OCI-LY3 (cell line): ENCODE measurements at regions not wholly inside any gene's neighbourhood (a gene's known extent, or its start where the extent isn't known, plus 50 kb on each side); places are given as distances from the start of the nearest gene placed in this dataset.
"Not testable (repeated sequence)": the region's sequence is repeated elsewhere in the genome, so short reads cannot be mapped to it uniquely, and the experiment has no call there.

Source experiments
- H2AFZ ChIP-seq: fragments of 200-600, 300-600 bp; shearing (Covaris generic); 2 replicates; pipeline ENCODE4 v1.6.0; 2014; ENCODE audit warnings: antibody characterized with exemption, low read depth, low read length
- H3K27ac ChIP-seq: fragments of 200-600, 300-600 bp; sonication (generic); 2 replicates; pipeline ENCODE4 v1.5.1; 2014; ENCODE audit warnings: mild to moderate bottlenecking, low read length, moderate library complexity, mixed read lengths
- H3K27me3 ChIP-seq: fragments of 200-600, 300-600 bp; sonication (generic); 2 replicates; pipeline ENCODE4 v1.6.1; 2014; ENCODE audit warnings: low read depth, low read length, mixed read lengths
- H3K36me3 ChIP-seq: fragments of 200-600, 300-600 bp; sonication (generic); replicated peaks from 2 replicates; pipeline ENCODE3; 2014; ENCODE audit warnings: low read depth, low read length, mixed read lengths
- H3K4me1 ChIP-seq: fragments of 300-600, 200-600 bp; sonication (generic); 2 replicates; pipeline ENCODE4 v1.6.1; 2014; ENCODE audit warnings: low read length, mixed read lengths
- H3K4me2 ChIP-seq: fragments of 200-600, 300-600 bp; sonication (generic); 2 replicates; pipeline ENCODE4 v1.6.1; 2014; ENCODE audit warnings: low read length, mixed read lengths
- H3K4me3 ChIP-seq: fragments of 300-600, 200-600 bp; sonication (generic); 2 replicates; pipeline ENCODE4 v1.5.1; 2014; ENCODE audit warnings: antibody characterized with exemption, mild to moderate bottlenecking, low read length, moderate library complexity
- H3K79me2 ChIP-seq: fragments of 300-600, 200-600 bp; shearing (Covaris generic); 2 replicates; pipeline ENCODE4 v1.6.1; 2014; ENCODE audit warnings: mild to moderate bottlenecking, low read length, mixed read lengths
- H3K9ac ChIP-seq: fragments of 300-600, 200-600 bp; shearing (Covaris generic); 2 replicates; pipeline ENCODE4 v1.6.0; 2014; ENCODE audit warnings: mild to moderate bottlenecking, low read length, moderate library complexity
- H3K9me3 ChIP-seq: fragments of 200-600, 300-600 bp; shearing (Covaris generic); 2 replicates; pipeline ENCODE4 v1.6.1; 2014; ENCODE audit warnings: low read length, mixed read lengths; ENCODE audit not compliant: insufficient read depth
- H4K20me1 ChIP-seq: fragments of 200-600, 300-600 bp; sonication (generic); 2 replicates; pipeline ENCODE4 v1.6.1; 2016; ENCODE audit warnings: low read length, mixed read lengths; ENCODE audit not compliant: insufficient read depth
- EZH2phosphoT487 ChIP-seq: fragments of 200-600 bp; shearing (Covaris generic); IDR thresholded peaks from 2 replicates; pipeline ENCODE4 v1.6.1; 2018; ENCODE audit warnings: antibody characterized with exemption, mixed run types, low read depth
- TF ChIP-seq, protein P1 (sequence below): fragments of 200-600, 300-600 bp; sonication (generic); IDR thresholded peaks from 2 replicates; pipeline ENCODE4 v1.5.1; 2014; ENCODE audit warnings: antibody characterized with exemption, low read length, low read depth

GRCh38 chr9:25808554-25808953, 130.3 kb upstream of the TUSC1 start:
- Histone ChIP-seq H3K4me2 (no peak overlapping the region), H3K27me3 (no peaks in the 10 kb centered on the region), H4K20me1 (no peaks in the 10 kb centered on the region), H3K9me3 (no peaks in the 10 kb centered on the region), H3K9ac (no peak overlapping the region), H3K4me1 (peaks cover under 1% of the 10 kb centered on the region; the same call in 1 of the 2 replicates), H3K27ac (no peak overlapping the region), H2AFZ (no peak overlapping the region), H3K79me2 (no peaks in the 10 kb centered on the region), H3K36me3 (no peaks in the 10 kb centered on the region), H3K4me3 (no peak overlapping the region)
- TF ChIP-seq, protein P1, sequence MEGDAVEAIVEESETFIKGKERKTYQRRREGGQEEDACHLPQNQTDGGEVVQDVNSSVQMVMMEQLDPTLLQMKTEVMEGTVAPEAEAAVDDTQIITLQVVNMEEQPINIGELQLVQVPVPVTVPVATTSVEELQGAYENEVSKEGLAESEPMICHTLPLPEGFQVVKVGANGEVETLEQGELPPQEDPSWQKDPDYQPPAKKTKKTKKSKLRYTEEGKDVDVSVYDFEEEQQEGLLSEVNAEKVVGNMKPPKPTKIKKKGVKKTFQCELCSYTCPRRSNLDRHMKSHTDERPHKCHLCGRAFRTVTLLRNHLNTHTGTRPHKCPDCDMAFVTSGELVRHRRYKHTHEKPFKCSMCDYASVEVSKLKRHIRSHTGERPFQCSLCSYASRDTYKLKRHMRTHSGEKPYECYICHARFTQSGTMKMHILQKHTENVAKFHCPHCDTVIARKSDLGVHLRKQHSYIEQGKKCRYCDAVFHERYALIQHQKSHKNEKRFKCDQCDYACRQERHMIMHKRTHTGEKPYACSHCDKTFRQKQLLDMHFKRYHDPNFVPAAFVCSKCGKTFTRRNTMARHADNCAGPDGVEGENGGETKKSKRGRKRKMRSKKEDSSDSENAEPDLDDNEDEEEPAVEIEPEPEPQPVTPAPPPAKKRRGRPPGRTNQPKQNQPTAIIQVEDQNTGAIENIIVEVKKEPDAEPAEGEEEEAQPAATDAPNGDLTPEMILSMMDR = no peak
- no peak for TF ChIP-seq EZH2phosphoT487

DNA sequence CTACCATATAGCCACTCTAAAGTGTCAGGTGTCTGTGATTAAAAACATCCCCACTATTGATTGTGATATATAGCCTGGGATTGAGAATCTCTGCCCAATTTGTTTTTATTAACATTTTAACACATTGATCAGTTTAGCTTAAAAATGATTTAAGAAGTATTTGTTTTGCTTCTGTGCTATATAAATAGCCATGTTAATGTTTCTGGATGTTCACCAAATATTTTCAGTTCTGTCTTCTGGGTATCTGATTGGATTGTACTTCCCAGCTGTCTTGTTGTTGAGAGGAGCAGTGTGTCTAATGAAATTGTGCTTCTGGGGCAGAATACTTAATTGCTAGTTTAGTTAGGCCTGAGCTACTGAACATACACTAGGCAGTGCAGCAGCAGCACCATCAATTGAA, 126.6 kb upstream of the TUSC1 start:
- Histone ChIP-seq H3K27me3 (no peaks in the 10 kb centered on the region), H3K36me3 (no peaks in the 10 kb centered on the region), H3K4me3 (no peak overlapping the region), H3K9me3 (no peaks in the 10 kb centered on the region), H2AFZ (no peak overlapping the region), H3K79me2 (no peaks in the 10 kb centered on the region), H3K4me1 (no peaks in the 10 kb centered on the region), H4K20me1 (no peaks in the 10 kb centered on the region), H3K4me2 (no peak overlapping the region), H3K9ac (no peak overlapping the region), H3K27ac (no peak overlapping the region)
- no peak for TF ChIP-seq EZH2phosphoT487
- TF ChIP-seq, protein P1 = no peak

DNA sequence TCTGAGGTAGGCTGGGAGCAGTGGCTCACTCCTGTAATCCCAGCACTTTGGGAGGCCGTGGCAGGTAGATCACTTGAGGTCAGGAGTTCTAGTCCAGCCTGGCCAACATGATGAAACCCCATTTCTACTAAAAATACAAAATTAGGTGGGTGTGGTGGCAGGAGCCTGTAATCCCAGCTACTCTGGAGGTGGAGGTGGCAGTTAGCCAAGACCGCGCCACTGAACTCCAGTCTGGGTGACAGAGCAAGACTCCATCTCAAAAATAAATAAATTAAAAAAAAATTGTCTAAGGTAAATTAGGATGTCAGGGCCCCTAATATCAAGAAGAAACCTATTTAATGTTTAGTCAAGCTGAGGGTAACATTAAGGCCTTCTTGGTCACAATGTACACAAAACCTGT, 123.7 kb upstream of the TUSC1 start:
- not testable (repeated sequence) for H3K9ac ChIP-seq, H2AFZ ChIP-seq

DNA sequence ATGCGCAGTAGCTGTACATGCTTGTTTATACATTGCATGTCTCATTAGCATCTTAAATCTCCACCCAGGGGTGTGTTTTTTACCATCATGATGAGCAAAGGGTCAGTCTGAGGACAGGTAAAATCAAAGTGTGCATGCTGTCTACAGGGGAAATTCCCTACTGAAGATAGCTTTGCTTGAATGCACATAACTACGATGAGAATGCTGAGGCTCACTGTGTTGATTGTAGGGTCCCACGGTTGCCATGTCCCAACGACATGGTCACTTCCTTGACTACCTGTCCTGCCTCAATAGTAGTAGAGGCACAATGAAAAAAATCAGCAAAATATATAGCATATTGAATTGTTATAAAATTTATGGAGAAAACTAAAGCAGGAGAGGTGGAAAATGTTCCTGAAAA, 95.6 kb upstream of the TUSC1 start:
- H3K36me3 ChIP-seq = no peaks in the 10 kb centered on the region
- H3K4me1 ChIP-seq = no peaks in the 10 kb centered on the region
- TF ChIP-seq, protein P1 = no peak
- no peak for TF ChIP-seq EZH2phosphoT487
- no peak overlapping the region for H2AFZ ChIP-seq
- H3K27ac ChIP-seq = no peak overlapping the region
- H4K20me1 ChIP-seq = no peaks in the 10 kb centered on the region
- no peak overlapping the region for H3K4me2 ChIP-seq
- no peaks in the 10 kb centered on the region for H3K79me2 ChIP-seq
- no peaks in the 10 kb centered on the region for H3K9me3 ChIP-seq
- no peaks in the 10 kb centered on the region for H3K27me3 ChIP-seq
- no peak overlapping the region for H3K9ac ChIP-seq
- H3K4me3 ChIP-seq = no peak overlapping the region

More for the DNA sequence above, 123.7 kb upstream of the TUSC1 start:
- H3K27ac ChIP-seq, H3K4me2 ChIP-seq, H3K79me2 ChIP-seq, H4K20me1 ChIP-seq, H3K27me3 ChIP-seq, H3K36me3 ChIP-seq, H3K9me3 ChIP-seq, H3K4me1 ChIP-seq, H3K4me3 ChIP-seq: not testable (repeated sequence)

DNA sequence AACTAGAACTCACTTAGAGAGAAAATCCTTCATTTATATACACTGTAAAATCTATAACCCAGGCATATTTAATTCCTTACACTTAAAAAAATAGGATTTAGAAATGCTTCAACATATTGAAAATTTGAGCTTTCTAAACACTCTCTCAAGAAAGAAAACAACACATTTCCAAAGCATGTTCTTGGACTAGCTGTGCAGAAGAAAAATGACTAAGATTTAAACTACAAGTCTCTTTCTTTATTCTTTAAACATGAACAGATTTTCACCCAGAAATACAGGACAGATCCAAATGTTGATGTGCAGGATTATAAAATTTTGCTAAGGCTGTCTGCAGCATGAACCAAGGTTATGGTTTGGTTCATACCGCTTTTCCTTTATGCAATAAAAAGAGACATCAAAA, 77.7 kb upstream of the TUSC1 start:
- no peaks in the 10 kb centered on the region for H3K4me1 ChIP-seq
- H3K4me3 ChIP-seq = no peak overlapping the region
- H3K36me3 ChIP-seq = no peaks in the 10 kb centered on the region
- no peaks in the 10 kb centered on the region for H3K79me2 ChIP-seq
- no peak overlapping the region for H2AFZ ChIP-seq
- TF ChIP-seq, protein P1 = no peak
- no peak for TF ChIP-seq EZH2phosphoT487
- H4K20me1 ChIP-seq = no peaks in the 10 kb centered on the region
- no peaks in the 10 kb centered on the region for H3K27me3 ChIP-seq
- H3K9me3 ChIP-seq = no peaks in the 10 kb centered on the region; the same call in 1 of the 2 replicates
- H3K4me2 ChIP-seq = no peak overlapping the region
- no peak overlapping the region for H3K9ac ChIP-seq
- no peak overlapping the region for H3K27ac ChIP-seq
